ENCODE measurements at regions not wholly inside any gene's neighbourhood (a gene's known extent, or its start where the extent isn't known, plus 50 kb on each side); places are given as distances from the start of the nearest gene placed in this dataset.

DNA sequence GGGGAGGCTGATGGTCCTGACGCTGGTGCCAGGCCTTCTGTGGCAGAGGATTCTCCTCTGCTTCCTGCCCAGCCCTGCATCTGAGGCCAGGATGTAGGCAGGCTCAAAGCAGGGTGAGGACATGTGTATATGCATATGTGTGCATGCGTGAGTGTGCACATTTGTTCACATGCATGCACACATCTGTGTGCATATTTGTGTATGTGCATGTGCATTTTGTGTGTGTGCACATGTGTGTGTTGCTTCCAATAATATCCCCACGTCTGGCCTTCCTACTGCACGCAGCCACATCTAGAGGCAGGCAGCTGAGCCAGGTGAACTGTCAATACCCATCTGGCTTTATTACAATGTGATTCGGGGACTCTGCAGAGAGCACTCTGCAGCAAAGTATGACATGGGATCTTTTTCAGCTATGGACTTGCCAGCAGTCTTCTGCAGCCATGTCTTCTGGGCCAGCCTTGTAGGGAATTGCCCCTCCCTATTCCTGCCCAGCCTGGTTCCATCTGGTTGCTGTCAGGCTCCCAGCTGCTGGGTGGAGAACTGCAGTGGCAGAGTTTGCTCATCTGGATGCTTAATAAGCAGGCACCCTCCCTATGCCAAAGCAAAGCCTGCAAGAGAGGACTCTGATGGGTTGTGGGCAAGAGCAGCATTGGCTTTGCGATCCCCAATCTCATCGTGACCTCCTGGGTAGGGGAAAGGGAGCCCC lies 140.7 kb downstream of the PFKFB3 start:
- DNase-seq, result no peak

DNA sequence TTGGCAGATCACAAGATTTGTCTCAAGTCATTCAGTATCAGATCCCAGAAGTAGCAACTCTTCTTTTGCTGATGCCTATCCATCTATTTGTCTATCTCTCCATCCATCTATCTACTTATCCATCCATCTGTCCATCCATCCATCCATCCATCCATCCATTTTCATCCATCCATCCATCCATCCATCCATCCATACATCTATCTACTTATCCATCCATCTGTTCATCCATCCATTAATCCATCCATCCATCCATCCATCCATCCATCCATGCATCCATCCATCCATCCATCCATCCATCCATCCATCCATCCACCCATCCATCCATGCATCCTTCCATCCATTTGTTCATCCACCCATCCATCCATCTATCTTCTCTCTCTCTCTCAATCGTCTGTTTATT lies 142.7 kb downstream of the PFKFB3 start:
- DNase-seq, result no peak

DNA sequence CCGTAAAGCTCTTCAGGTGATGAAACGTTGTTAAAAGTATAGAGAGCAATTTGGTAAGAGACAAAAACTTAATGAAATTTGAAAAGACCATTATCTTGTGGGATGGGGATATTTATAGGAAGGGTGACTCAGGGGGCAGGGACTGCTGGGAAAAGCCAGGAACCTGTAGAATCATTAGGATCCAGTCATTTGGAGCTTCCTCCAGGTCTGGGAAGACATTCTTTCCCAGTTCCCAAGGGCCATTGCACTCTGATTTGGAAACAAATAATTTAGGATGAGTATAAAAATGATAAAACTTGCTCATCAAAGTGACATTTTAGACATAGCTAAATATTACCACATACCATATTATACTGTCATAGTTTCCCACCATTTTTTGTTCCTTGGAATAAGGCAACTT lies 143.9 kb downstream of the PFKFB3 start:
- no peak for DNase-seq

DNA sequence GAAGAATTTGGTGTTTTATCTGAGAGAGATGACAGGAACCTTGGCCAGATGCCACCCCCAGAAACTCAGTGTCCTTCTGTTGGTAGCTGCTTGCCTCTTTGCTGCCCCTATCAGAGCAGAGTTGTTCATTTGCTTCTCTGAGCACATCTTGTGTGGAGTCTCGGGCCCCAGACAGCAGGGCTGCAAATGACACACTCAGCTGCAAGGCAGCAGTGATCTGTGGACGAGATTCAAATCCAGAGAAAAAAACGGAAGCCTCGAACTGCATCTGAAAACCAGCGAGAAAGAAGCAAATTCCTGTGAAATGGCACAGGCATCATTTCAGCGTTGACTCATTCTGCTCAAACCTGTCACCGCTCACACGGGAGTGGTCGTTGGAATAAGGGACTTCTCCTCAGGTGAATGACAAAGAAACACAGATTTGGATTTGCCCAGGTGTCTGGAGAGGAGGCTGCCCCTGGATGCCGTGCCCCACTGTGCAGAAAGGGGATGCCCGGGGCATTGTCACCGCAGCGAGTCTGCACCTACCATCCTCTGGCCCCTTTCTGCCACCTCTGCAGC lies 144.7 kb downstream of the PFKFB3 start:
- peak; percentile 18 to 61 for DNase-seq

DNA sequence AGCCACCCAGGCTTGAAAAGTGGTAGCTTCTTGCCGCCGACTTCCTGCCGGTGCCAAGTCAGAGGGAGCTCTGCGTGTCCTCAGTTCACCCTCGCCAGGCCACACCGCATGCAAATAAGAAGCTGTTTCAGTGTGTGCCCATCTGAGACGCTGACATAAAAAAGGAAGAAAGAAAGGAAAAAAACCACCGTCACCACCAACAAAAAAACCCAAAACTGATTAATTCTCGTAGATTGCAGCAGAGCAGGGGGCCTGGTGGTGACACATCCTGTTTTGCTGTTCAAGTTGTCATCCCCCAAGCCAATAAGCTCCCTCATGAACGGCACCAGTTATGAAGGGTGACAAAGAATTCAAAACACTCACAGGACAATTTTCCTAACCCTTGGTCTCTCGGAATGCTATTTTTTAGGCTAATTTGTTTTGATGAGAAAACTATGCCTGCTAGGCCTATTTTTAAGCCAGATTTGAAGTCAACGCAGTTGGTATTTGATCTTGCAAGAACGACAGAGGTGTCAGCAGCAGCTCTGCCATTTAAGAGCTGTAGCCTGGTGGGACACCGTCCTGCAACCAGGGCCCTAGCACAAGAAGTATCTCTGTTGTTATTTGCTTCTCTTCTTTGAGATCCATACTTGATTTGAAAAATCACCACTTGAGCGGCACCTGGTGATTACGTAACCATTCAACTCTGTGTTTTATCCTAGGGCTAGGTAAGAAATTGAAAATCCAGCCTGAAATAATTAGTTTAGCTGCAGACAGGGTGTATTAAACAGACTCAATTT lies 145.6 kb downstream of the PFKFB3 start:
- peak; percentile 59 to 69 for DNase-seq

DNA sequence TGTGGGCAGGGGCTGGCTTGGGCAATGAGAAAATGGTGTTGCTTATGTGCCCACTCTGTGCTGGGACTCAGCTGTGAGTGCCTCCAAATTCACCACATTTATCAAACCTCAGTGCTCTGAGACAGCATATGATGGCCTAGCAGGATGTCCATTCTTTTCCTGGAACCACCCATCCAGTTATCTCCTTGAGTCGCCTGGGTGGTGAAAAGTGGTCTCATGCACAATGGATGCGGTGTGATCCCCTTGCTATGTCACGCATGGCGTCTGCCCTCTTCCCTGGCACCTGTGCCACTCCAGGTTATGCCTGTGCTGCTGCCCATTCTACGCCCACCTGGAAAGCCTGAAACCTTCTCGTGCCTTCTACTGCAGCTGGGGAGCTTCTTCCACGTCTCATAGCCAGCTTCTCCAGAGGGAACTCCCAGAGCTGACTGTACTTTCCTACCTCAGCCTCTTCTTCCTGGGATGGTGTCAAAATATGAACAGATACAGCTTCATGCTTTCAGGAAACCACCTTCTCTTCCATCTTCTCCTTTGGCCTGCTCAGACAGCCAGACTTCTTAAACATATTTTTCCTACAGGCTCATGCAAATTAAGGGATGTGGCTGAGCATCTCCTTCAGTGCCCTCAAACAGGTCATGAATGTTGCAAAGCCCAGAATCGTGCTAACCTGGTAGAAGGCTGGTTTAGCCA lies 147.3 kb downstream of the PFKFB3 start:
- peak in 1 of 2 experiments; percentile 8 for DNase-seq

DNA sequence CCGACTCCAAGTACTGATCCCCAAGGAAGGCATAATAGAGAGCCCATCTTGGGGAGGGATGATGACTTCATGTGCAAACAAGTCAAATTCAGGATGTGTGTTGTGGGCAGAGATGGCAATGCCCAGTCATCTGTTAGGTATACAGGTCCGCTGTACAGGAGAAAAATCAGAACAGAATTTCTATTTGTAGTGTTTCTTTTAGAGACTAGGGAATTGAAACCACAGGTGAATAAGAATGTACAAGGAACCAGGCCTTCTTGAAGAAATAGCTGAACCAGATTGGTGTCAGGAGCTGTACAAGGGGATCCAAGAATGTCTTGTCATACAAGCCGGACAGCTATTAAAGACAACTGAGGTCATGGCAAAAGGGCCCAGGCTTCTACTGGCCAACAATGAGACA lies 147.9 kb downstream of the PFKFB3 start:
- DNase-seq, result no peak

DNA sequence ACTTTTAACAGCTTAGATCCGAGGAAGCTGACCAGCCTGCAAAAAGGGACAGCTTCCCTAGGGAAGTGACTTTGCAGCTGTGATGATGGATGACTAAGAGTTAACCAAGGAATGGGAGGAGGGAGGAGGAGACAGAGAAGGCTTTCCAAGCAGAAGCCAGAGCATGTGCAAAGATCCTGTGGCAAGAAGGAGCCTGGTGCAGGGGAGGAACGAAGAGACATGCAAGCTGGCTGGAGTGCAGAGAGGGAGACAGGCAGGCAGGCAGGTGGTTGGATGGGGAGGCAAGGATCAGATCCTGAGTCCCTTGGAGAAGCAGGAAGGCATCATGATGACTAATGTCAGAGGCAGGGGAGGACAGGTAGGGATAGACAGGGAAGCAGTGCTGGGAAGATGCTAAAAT lies 148.8 kb downstream of the PFKFB3 start:
- DNase-seq, result no peak

DNA sequence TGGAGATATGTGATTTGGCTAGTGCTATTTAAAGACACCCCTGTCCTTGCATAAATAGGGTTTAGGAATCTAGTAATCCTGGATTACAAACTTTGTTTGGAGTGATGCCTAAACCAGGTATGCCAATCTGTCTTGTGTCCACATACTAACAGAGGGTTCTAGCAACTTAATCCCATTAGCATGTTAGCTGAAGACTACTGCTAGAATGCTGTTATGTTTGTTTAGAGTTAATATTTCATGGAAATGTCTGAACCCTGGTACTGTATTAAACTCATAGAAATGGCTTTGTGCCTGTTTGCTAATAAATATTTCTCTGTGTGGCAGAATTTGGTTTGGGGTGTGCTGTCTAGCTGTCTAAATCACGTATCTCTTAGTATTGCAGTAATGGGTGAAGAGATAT lies 150.8 kb downstream of the PFKFB3 start:
- no peak for DNase-seq

DNA sequence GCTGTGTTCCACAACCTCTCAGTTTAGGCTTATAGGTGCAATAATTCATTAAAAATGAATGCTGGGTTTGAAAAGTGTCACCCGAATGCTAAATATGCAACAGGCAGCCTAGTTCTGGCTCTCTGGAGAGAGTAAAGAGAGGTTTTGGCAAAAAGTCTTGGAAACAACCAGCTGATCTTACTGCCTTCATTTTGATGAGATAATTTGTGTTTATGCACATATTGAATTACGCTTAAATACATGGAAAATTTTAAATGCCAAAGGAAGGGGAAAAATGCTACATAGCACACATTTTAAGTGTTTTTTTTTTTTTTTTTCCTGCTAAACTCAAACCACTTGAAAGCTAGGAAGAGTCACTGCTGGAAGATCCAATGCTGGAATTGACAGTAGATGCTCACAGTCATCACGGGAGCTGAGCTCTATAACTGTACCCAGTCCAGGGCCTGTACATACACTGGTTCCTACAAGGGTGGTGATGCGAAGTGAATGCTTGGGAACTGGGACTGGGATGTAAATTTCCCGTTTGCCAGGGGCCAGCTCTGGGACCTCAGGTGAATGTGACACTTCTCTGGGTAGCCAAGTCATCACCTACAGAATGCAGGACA lies 151.5 kb downstream of the PFKFB3 start:
- DNase-seq, result no peak

DNA sequence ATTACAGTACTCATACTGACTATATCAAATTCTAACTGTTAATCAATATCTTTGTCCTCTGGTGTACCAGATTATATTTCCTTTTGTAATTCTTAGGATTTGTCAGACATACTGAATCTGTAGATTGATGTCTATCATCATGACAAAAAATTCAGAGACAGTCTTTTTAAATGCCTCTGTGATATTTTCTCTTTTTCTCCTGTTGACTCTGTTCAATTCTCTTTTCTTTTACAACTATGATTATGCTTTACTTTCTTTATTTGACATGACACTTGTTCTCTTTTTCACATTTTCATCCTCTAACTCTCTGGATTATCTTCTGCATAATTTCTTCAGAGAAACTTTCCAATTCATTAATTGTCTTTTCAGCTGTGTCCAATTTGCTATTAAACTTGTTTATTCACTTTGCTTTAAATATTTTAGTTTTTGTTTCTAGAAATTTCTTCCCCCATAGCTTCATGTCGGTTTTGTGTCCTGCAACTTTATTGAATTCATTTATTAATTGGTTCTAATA lies 153.6 kb downstream of the PFKFB3 start:
- no peak for DNase-seq

DNA sequence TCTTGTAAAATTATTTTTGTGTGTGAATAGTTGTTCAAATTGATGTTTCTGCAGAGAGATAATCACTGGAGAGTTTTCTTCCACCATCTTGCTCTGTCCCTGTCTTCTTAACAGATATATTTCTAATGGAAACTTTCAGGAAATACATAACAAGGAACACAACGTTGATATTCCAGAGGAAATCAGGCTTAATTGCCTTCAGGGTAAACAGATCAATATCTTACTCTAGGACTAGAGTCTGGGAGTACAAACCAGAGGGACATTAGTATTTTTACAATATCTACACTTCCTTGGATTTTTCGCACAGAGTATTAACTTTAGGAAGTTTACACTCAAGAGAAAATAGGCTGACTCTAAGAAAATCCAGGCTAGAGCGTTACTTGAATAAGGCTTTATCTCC lies 159.1 kb downstream of the PFKFB3 start:
- DNase-seq, result no peak

DNA sequence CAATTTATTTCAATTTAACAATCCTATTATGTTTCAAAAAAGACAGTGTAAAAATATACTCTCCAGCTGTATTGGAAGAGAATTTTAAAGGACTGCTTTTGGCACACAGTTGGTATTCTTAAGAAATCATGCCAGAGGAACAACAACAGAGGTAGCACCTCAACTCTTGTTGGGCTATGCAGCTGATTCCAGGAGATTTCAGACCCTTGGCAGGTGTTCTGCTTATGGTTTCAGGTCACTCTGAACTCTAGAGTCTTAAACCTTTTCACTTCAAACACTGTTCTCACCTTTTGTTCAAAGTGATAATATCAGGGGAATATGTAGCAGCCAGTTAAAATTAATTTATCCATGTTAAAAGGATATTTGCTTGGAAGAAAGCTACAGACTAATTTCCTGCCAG lies 160.1 kb downstream of the PFKFB3 start:
- DNase-seq, result no peak

DNA sequence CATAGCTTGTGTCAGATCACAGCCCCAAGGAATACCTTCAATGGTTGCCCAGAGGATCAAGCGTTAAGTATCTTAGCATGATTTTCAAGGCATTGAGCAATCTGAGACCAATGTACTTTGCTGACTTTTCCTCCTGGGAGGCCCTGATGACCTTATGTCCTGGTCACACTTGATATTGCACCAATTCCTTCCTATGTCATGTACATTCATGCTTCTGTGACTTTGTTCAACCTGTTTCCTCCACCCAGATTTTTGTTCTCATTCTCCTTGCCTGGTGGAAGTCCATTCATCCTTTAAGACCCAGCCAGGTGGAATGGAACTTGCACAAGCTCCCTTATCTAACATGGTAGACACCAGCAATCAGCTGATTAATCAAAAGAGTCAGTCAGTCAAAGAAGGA lies 160.8 kb downstream of the PFKFB3 start:
- no peak for DNase-seq

DNA sequence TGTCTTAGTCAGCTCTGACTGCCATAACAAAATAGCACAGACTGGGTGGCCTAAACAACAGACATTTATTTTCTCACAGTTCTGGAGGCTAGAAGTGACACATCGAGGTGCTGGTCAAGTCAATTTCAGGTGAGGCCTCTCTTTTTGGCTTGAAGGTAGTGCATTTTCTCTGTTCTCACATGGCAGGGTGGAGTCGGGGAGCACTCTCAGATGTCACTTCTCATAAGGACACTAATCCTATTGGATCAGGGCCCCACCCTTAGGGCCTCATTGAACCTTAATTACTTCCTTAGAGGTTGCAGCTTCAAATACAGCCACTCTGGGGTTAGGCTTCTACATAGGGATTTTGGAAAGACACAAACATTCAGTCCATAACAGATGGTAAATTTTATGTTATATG lies 161.6 kb downstream of the PFKFB3 start:
- no peak for DNase-seq

DNA sequence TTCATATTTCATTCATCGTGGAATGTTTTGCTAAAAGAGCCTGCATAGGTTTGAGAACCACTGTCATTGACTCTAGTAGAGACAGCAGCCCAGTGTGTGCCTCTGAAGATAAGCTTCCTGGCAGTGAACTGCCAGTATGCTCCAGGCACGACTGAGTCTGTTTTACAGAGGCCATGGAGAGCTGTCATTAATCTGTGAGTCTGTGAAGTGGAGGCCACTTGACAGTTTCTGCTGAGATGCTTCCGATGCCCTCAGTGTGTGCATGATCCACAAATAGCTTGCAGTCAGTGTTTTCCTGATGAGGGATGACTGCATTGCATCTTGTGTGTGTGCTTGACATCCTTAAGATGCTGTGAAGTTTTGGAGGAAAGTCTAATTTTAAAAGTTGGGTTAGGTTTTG lies 162.2 kb downstream of the PFKFB3 start:
- no peak for DNase-seq

DNA sequence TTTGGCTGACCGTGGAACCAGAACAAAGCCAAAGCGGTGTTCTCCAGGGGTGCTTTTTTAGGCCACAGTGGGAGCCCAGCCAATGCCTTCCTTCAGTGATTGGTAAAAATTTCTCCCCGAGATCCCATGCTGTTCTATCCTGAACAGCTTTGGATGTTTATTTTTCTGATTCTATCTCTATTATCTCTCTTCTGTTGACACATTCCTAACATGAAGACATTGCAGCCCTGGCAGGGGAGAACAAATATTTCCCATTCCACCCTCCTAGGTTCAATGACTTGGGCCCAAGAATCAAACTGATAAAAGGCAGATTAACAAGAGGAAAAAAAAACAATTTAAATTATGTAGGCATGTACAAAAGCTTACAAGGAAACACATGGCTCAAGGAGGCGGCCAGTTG lies 162.7 kb downstream of the PFKFB3 start:
- no peak for DNase-seq
